ENCODE measurements at regions not wholly inside any gene's neighbourhood (a gene's known extent, or its start where the extent isn't known, plus 50 kb on each side); places are given as distances from the start of the nearest gene placed in this dataset.

DNA sequence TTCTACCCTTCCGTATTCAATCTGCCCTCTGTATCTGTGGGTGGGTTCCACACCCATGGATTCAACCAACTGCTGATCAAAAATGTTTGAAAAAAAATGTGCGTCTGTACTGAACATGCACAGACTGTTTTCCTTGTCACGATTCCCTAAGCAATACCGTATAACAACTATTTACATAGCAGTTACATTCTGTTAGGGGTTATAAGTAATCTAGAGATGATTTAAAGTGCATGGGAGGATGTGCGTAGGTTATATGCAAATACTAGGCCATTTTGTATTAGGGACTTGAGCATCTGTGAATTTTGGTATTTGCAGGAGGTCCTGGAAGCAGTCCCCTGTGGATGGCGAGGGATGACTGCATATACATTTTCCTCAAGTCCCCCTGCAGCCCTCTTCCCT, 486.9 kb downstream of the PREX1 start:
- H3K4me1 ChIP-seq (ENCODE audit: control insufficient read depth, insufficient read depth, low read length), result peaks cover 22% of the 10 kb centered on the region
- no peaks in the 10 kb centered on the region for H3K79me2 ChIP-seq (ENCODE audit: control insufficient read depth, insufficient read depth, low read length)
- H3K9ac ChIP-seq (ENCODE audit: control insufficient read depth, insufficient read depth, low read length), result no peak overlapping the region
- in situ Hi-C loops (cut with MboI), result no loop called here
- no peaks in the 10 kb centered on the region for H3K27me3 ChIP-seq (replicated peaks in 1 of 2; ENCODE audit: control insufficient read depth in 2 of 2, insufficient read depth in 2 of 2, low read length in 1 of 2)
- H3K4me2 ChIP-seq (ENCODE audit: control insufficient read depth, insufficient read depth), result peak overlapping the region; percentile 72
- intact Hi-C loops (cut with micrococcal nuclease; ENCODE audit: unreplicated experiment), result no loop called here
- ChIA-PET CTCF (no interaction called here), RAD21 (ENCODE audit: unreplicated experiment) (interaction anchor here (1.0 to 2.5 kb wide), 2 partner anchors 19 to 23 kb away, joined by 4 to 20 read pairs; no protein-coding TSS in a partner anchor), POLR2A (interaction anchor here (1.5 to 3.0 kb wide), 2 partner anchors 18 to 20 kb away, joined by 7 to 11 read pairs; no protein-coding TSS in a partner anchor), SMC1A (ENCODE audit: uncharacterized antibody, unreplicated experiment) (interaction anchor here (3.6 kb wide), 1 partner anchor 20 kb away, joined by 19 read pairs; no protein-coding TSS in a partner anchor)
- ATAC-seq (peak; percentile 5), DNase-seq (ENCODE audit: low read depth, low spot score) (no peak), FAIRE-seq (no peak)
- BruUV-seq (replicated peaks), result no TSS peak
- peak overlapping the region; percentile 28 for H2AFZ ChIP-seq (ENCODE audit: control insufficient read depth, low read depth, low read length)
- 23% methylated on average over 6 of the region's 6 CpGs for WGBS (ENCODE audit: insufficient coverage, insufficient replicate concordance, low lambda C conversion rate, missing lambda C conversion rate)
- TF ChIP-seq SIN3A (IDR thresholded peaks at IDR 0.05; ENCODE audit: low read depth, low read length) (no peak), ZNF384 (IDR thresholded peaks at IDR 0.05; ENCODE audit: borderline replicate concordance, low read depth, low read length) (no peak), POU2F2 (IDR thresholded peaks at IDR 0.05; ENCODE audit: borderline replicate concordance, low read depth, low read length) (0 out of 3 replicates have a peak, but pooled peaks have one; percentile 66), SMAD5 (IDR thresholded peaks at IDR 0.05; ENCODE audit: low read depth) (0 out of 2 replicates have a peak, but pooled peaks have one; percentile 18)
- TF ChIP-seq, protein P1, sequence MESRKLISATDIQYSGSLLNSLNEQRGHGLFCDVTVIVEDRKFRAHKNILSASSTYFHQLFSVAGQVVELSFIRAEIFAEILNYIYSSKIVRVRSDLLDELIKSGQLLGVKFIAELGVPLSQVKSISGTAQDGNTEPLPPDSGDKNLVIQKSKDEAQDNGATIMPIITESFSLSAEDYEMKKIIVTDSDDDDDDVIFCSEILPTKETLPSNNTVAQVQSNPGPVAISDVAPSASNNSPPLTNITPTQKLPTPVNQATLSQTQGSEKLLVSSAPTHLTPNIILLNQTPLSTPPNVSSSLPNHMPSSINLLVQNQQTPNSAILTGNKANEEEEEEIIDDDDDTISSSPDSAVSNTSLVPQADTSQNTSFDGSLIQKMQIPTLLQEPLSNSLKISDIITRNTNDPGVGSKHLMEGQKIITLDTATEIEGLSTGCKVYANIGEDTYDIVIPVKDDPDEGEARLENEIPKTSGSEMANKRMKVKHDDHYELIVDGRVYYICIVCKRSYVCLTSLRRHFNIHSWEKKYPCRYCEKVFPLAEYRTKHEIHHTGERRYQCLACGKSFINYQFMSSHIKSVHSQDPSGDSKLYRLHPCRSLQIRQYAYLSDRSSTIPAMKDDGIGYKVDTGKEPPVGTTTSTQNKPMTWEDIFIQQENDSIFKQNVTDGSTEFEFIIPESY (IDR thresholded peaks at IDR 0.05), result no peak
- no peaks in the 10 kb centered on the region for H3K36me3 ChIP-seq (ENCODE audit: control insufficient read depth in 2 of 2, insufficient read depth in 2 of 2, low read length in 1 of 2)
- no peak overlapping the region for H3K4me3 ChIP-seq
- no peaks in the 10 kb centered on the region for H3K9me3 ChIP-seq (replicated peaks; ENCODE audit: control insufficient read depth, insufficient read depth, low read length)
- peak overlapping the region; percentile 67; the same call in 1 of the 2 replicates for H3K27ac ChIP-seq (ENCODE audit: control insufficient read depth, insufficient read depth)
- H4K20me1 ChIP-seq (ENCODE audit: control insufficient read depth, insufficient read depth), result no peaks in the 10 kb centered on the region
